Panc1 (cell line): ENCODE measurements at regions not wholly inside any gene's neighbourhood (a gene's known extent, or its start where the extent isn't known, plus 50 kb on each side); places are given as distances from the start of the nearest gene placed in this dataset.

Experiments used
- ATAC-seq: fragments of 200-7000 bp; cut with Tn5 transposase; 2 replicates; pipeline ENCODE4 v1.9.1; 2020; ENCODE audit warnings: mild to moderate bottlenecking, moderate library complexity
- BruUV-seq: library from RNA; stranded (reverse); fragments of 400-500 nt; replicated peaks from 2 replicates; lab custom pipeline; 2021; lab: Mats Ljungman, UMichigan
- CTCF ChIA-PET: fragments of 300-600 bp; sonication (Branson Sonifier 250); formaldehyde crosslinking; loops from one replicate; lab custom pipeline; 2022; ENCODE audit warnings: antibody characterized with exemption; lab: Charles Lee
- POLR2A ChIA-PET: fragments of 300-600 bp; sonication (Branson Sonifier 250); formaldehyde crosslinking; loops from one replicate; lab custom pipeline; 2022; ENCODE audit warnings: antibody characterized with exemption; lab: Charles Lee
- DNase-seq: peaks from one replicate; pipeline ENCODE4 v3.0.0-alpha.2; 2010; ENCODE audit warnings: low read depth, low spot score
- H3K27ac ChIP-seq: 2 replicates; pipeline ENCODE4 v1.5.1; 2011; ENCODE audit warnings: mild to moderate bottlenecking, low read length, inconsistent platforms
- H3K27me3 ChIP-seq: fragments of 200-500 bp; sonication (Bioruptor generic); 2 replicates; pipeline ENCODE4 v1.6.0; 2014; ENCODE audit warnings: low read length, inconsistent platforms; ENCODE audit not compliant: control insufficient read depth, insufficient read depth
- H3K36me3 ChIP-seq: fragments of 200-500 bp; sonication (Bioruptor generic); 2 replicates; pipeline ENCODE4 v1.5.1; 2014; ENCODE audit warnings: inconsistent platforms, mild to moderate bottlenecking, low read length, moderate library complexity; ENCODE audit not compliant: control insufficient read depth, insufficient read depth
- H3K4me1 ChIP-seq: 2 replicates; pipeline ENCODE4 v1.5.1; 2011; ENCODE audit warnings: inconsistent platforms, mild to moderate bottlenecking, low read length, moderate library complexity; ENCODE audit not compliant: control insufficient read depth, insufficient read depth
- H3K4me3 ChIP-seq, 2 experiments: 2 replicates each; pipeline ENCODE4 v1.5.1; 2011 to 2012; ENCODE audit warnings: low read depth in 2 of 2, low read length in 2 of 2, mild to moderate bottlenecking in 2 of 2, inconsistent platforms in 1 of 2, moderate library complexity in 1 of 2
- H3K9me3 ChIP-seq: fragments of 200-500 bp; sonication (Bioruptor generic); 2 replicates; pipeline ENCODE4 v1.5.1; 2014; ENCODE audit warnings: low read depth, mild to moderate bottlenecking, inconsistent platforms, low read length, moderate library complexity; ENCODE audit not compliant: control insufficient read depth, insufficient read depth
- CTCF ChIP-seq: fragments of 450-650 bp; IDR thresholded peaks from 2 replicates; pipeline ENCODE4 v1.5.1; 2017; ENCODE audit warnings: mild to moderate bottlenecking
- POLR2AphosphoS5 ChIP-seq: IDR thresholded peaks from 2 replicates; pipeline ENCODE4 v1.6.1; 2012; ENCODE audit warnings: mild to moderate bottlenecking, low read depth, low read length, moderate library complexity
- REST ChIP-seq, 2 experiments: IDR thresholded peaks; 2 replicates each; pipeline ENCODE4 v1.6.1; 2011 to 2012; ENCODE audit warnings: low read depth in 2 of 2, control low read depth in 1 of 2, low read length in 1 of 2, mild to moderate bottlenecking in 1 of 2, moderate library complexity in 1 of 2; ENCODE audit not compliant: insufficient read depth in 1 of 2
- SIN3A ChIP-seq: IDR thresholded peaks from 2 replicates; pipeline ENCODE4 v1.6.1; 2012; ENCODE audit warnings: low read depth, mild to moderate bottlenecking, low read length, moderate library complexity, borderline replicate concordance; ENCODE audit not compliant: insufficient read depth
- TCF7L2 ChIP-seq: IDR thresholded peaks from 2 replicates; pipeline ENCODE4 v1.6.1; 2011; ENCODE audit warnings: mild to moderate bottlenecking, low read depth, low read length, inconsistent platforms
- in situ Hi-C: cut with HindIII; loops from 2 replicates; pipeline ENCODE4 v1.10.0; 2016; ENCODE audit warnings: low sequenced_read_pairs, low pct_unique_long_range_greater_than_20kb
- intact Hi-C: fragments of 100-400 bp; cut with micrococcal nuclease; formaldehyde crosslinking; loops from one replicate; pipeline ENCODE4 v1.10.0; 2022; ENCODE audit not compliant: unreplicated experiment

GRCh38 chr6:74249658-74250057 is 553.7 kb downstream of the CD109 start:
- CTCF ChIA-PET: no interaction called here
- DNase-seq: no peak
- H3K4me1 ChIP-seq: no peaks in the 10 kb centered on the region
- in situ Hi-C loops: no loop called here
- no peaks in the 10 kb centered on the region for H3K9me3 ChIP-seq
- no peaks in the 10 kb centered on the region for H3K27me3 ChIP-seq
- no peak for ATAC-seq
- TF ChIP-seq SIN3A (no peak), REST (IDR thresholded peaks at IDR 0.05; ENCODE audit: insufficient read depth in 1 of 2, low read depth in 2 of 2, low read length in 1 of 2) (no peak), CTCF (no peak), TCF7L2 (no peak), POLR2AphosphoS5 (no peak)
- no peak overlapping the region for H3K4me3 ChIP-seq
- POLR2A ChIA-PET: no interaction called here
- no peaks in the 10 kb centered on the region for H3K36me3 ChIP-seq
- BruUV-seq: no TSS peak
- intact Hi-C loops: no loop called here
- H3K27ac ChIP-seq: no peak overlapping the region

- no peaks in the 10 kb centered on the region for H3K36me3 ChIP-seq
- no peaks in the 10 kb centered on the region for H3K9me3 ChIP-seq
- H3K27me3 ChIP-seq: no peaks in the 10 kb centered on the region
- BruUV-seq: no TSS peak
- ChIA-PET CTCF (no interaction called here), POLR2A (interaction anchor here (0.6 kb wide), 1 partner anchor 252 kb away, joined by 3 read pairs; no protein-coding TSS in a partner anchor)
- no peak for DNase-seq
- no peak overlapping the region for H3K27ac ChIP-seq
- no peaks in the 10 kb centered on the region for H3K4me1 ChIP-seq
- no peak for TF ChIP-seq SIN3A
- no peak for TF ChIP-seq TCF7L2
- TF ChIP-seq REST (IDR thresholded peaks at IDR 0.05; ENCODE audit: insufficient read depth in 1 of 2, low read depth in 2 of 2, low read length in 1 of 2): no peak
- TF ChIP-seq POLR2AphosphoS5: no peak
- no peak for TF ChIP-seq CTCF
- no peak overlapping the region for H3K4me3 ChIP-seq
- no peak for ATAC-seq
- in situ Hi-C loops: no loop called here
- intact Hi-C loops: no loop called here
These were observed 553.0 kb downstream of the CD109 start for GRCh38 chr6:74248966-74249365.
